ENCODE measurements at regions not wholly inside any gene's neighbourhood (a gene's known extent, or its start where the extent isn't known, plus 50 kb on each side); places are given as distances from the start of the nearest gene placed in this dataset.

DNA sequence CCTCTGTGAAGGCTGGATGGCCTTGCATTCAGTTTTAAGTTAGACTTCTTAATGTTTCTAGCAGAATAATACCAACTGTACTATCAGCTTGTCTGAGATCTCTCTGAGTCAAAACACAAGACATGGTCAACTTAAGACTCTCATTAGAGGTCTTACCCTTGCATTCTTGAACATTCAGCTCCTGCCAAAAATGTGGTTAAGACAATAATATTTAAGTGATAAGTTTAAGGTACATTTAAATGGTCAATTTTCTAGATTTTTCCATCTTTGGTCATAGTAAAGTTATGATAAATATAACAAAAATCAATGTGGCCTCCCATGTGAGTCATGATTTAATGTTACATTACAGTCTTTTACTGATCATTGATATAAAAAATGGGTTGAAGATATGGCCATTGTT, 75.0 kb downstream of the NR2F1 start:
- H3K27me3 ChIP-seq, result no peaks in the 10 kb centered on the region
- no peaks in the 10 kb centered on the region for H3K36me3 ChIP-seq

DNA sequence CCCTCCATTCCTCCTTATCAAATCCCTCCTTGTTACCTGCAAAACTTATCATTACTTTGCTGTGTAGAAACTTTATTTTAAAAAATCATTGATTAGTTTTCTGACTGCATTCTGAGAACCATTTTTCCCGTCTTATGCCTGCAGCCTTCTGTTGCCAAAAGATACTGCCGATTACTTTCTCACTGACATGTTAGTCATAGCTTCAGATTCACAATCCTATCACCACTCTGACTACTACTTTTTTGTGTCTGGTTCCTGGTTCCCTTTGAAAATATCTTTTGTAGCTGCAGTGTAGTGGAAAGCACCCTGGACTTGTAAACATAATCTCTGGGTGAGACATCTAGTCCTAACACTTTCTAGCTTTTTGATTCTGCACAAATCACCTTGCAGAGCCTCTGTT, 71.7 kb downstream of the NR2F1 start:
- Histone ChIP-seq H3K27ac (no peak overlapping the region), H3K36me3 (no peaks in the 10 kb centered on the region), H3K9me3 (no peaks in the 10 kb centered on the region), H3K27me3 (no peaks in the 10 kb centered on the region), H3K4me3 (no peak overlapping the region), H3K4me1 (no peaks in the 10 kb centered on the region)
- 93% methylated on average over 2 of the region's 2 CpGs for WGBS, 2 donors
- TF ChIP-seq, protein P1, sequence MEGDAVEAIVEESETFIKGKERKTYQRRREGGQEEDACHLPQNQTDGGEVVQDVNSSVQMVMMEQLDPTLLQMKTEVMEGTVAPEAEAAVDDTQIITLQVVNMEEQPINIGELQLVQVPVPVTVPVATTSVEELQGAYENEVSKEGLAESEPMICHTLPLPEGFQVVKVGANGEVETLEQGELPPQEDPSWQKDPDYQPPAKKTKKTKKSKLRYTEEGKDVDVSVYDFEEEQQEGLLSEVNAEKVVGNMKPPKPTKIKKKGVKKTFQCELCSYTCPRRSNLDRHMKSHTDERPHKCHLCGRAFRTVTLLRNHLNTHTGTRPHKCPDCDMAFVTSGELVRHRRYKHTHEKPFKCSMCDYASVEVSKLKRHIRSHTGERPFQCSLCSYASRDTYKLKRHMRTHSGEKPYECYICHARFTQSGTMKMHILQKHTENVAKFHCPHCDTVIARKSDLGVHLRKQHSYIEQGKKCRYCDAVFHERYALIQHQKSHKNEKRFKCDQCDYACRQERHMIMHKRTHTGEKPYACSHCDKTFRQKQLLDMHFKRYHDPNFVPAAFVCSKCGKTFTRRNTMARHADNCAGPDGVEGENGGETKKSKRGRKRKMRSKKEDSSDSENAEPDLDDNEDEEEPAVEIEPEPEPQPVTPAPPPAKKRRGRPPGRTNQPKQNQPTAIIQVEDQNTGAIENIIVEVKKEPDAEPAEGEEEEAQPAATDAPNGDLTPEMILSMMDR (IDR thresholded peaks at IDR 0.05), result no peak
- no peak for TF ChIP-seq EP300 (IDR thresholded peaks at IDR 0.05)
- no peak for TF ChIP-seq POLR2A (IDR thresholded peaks at IDR 0.05)
- DNase-seq (ENCODE audit: low spot score in 2 of 2), result no peak

More for the DNA sequence above, 75.0 kb downstream of the NR2F1 start:
- no peak for TF ChIP-seq EP300 (IDR thresholded peaks at IDR 0.05)
- TF ChIP-seq POLR2A (IDR thresholded peaks at IDR 0.05), result no peak
- TF ChIP-seq, protein P1 (IDR thresholded peaks at IDR 0.05), result no peak
- Histone ChIP-seq H3K4me3 (no peak overlapping the region), H3K27ac (no peak overlapping the region), H3K4me1 (no peaks in the 10 kb centered on the region), H3K9me3 (no peaks in the 10 kb centered on the region)
- DNase-seq (ENCODE audit: low spot score in 2 of 2), result no peak

DNA sequence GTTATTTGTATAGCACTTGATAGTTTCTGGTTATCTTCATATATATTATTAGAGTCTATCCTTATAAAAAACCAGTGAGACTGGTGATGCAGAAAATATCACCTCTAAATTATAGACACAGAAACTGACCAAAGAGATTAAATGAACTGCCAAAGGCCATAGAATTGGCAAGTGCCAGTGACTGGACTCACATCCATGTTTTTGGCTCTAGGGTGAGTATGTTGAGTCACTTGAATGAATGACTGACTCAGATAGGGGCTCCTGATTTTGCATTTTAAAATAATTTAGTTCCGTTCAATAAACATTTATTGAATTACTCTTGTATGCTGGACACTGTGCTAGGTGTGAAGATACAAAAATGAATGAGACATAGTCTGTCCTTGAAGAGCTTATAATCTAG, 70.7 kb downstream of the NR2F1 start:
- no peaks in the 10 kb centered on the region for H3K4me1 ChIP-seq
- WGBS, 2 donors, result 98 to 100% methylated on average over 1 of the region's 1 CpG
- TF ChIP-seq EP300 (IDR thresholded peaks at IDR 0.05) (no peak), POLR2A (IDR thresholded peaks at IDR 0.05) (no peak)
- TF ChIP-seq, protein P1 (IDR thresholded peaks at IDR 0.05), result no peak

DNA sequence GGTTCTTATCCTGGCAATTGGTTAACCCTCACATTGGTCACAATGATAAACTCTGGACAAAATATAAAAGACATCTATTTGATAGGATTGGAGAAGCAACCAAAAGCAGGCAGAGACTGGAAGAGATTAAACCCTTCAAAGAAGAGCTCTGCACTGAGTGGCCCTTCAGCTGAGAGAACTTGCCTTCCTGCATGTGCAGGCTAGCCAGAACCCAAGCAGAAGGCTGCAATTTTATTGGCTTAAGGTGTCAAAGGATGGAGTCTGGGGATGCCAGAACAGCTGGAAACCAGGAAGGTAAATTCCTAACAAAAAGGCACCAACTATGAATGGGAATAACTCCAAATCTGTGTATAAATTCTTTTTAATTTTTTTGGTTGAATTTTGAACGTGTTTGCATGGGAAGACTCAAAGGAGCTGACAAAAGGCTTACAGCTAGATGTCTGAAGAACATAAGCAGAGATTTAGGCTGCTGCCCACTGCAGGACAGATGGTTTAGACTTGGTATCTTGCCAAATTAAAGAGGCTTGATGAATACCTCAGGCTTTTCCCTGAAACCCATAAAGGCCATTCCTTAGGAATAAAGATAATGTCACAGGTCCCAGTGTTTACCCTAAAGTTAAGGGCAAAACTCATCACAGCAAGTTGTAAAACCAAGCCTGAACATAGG, 66.3 kb downstream of the NR2F1 start:
- 72 to 78% methylated on average over 1 of the region's 1 CpG for WGBS, 2 donors
- TF ChIP-seq EP300 (IDR thresholded peaks at IDR 0.05) (no peak), POLR2A (IDR thresholded peaks at IDR 0.05) (no peak)
- TF ChIP-seq, protein P1 (IDR thresholded peaks at IDR 0.05), result no peak
- H3K36me3 ChIP-seq, result no peaks in the 10 kb centered on the region
- H3K27me3 ChIP-seq, result no peaks in the 10 kb centered on the region
- no peaks in the 10 kb centered on the region for H3K9me3 ChIP-seq
- no peak for DNase-seq (ENCODE audit: low spot score in 2 of 2)
- H3K4me1 ChIP-seq, result no peaks in the 10 kb centered on the region
- no peak overlapping the region for H3K27ac ChIP-seq
- H3K4me3 ChIP-seq, result no peak overlapping the region

More for the DNA sequence above, 70.7 kb downstream of the NR2F1 start:
- Histone ChIP-seq H3K36me3 (no peaks in the 10 kb centered on the region), H3K9me3 (no peaks in the 10 kb centered on the region), H3K4me3 (no peak overlapping the region), H3K27me3 (no peaks in the 10 kb centered on the region), H3K27ac (no peak overlapping the region)
- no peak for DNase-seq (ENCODE audit: low spot score in 2 of 2)

DNA sequence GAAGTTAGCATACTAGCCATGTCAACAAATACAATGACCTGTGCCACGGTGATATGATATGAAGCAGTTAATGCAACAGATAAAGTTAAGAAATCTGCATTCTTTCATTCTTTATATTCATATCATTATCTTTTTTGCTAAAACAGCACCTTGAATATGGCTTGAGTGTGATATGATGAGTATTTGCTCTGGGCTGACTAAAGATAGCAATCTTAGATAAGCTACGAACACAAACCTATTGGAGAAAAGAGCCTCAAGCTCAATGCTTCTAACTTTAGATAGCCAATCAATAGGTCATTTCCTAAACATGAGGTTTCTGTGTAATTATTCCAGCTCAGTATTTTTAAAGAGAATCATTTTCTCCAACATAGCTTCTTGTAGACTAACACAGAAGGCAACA, 61.7 kb downstream of the NR2F1 start:
- H3K27me3 ChIP-seq, result no peaks in the 10 kb centered on the region
- H3K36me3 ChIP-seq, result no peaks in the 10 kb centered on the region
- no peaks in the 10 kb centered on the region for H3K4me1 ChIP-seq
- H3K4me3 ChIP-seq, result no peak overlapping the region
- DNase-seq (ENCODE audit: low spot score in 2 of 2), result no peak
- no peaks in the 10 kb centered on the region for H3K9me3 ChIP-seq
- TF ChIP-seq, protein P1 (IDR thresholded peaks at IDR 0.05), result no peak
- TF ChIP-seq POLR2A (IDR thresholded peaks at IDR 0.05) (no peak), EP300 (IDR thresholded peaks at IDR 0.05) (no peak)
- no peak overlapping the region for H3K27ac ChIP-seq
- WGBS, 2 donors, result 91 to 97% methylated on average over 2 of the region's 2 CpGs
